ENCODE measurements at regions not wholly inside any gene's neighbourhood (a gene's known extent, or its start where the extent isn't known, plus 50 kb on each side); places are given as distances from the start of the nearest gene placed in this dataset.
"Not testable (repeated sequence)": the region's sequence is repeated elsewhere in the genome, so short reads cannot be mapped to it uniquely, and the experiment has no call there.

GRCh38 chr5:62960781-62961180 is 382.2 kb downstream of the LRRC70 start:
- DNase-seq, result no peak

GRCh38 chr5:62956597-62956996 is 378.0 kb downstream of the LRRC70 start:
- no peak for DNase-seq

GRCh38 chr5:62954578-62954977 is 376.0 kb downstream of the LRRC70 start:
- DNase-seq, result no peak

GRCh38 chr5:62948301-62948700 is 369.7 kb downstream of the LRRC70 start:
- no peak for DNase-seq

GRCh38 chr5:62942384-62942783 is 363.8 kb downstream of the LRRC70 start:
- DNase-seq, result no peak

- no peak for DNase-seq
Observed at GRCh38 chr5:62938927-62939326, 360.3 kb downstream of the LRRC70 start.

- no peak for DNase-seq
Observed at GRCh38 chr5:62937661-62938558, 359.3 kb downstream of the LRRC70 start.

- DNase-seq, result no peak
Observed at GRCh38 chr5:62935660-62936059, 357.0 kb downstream of the LRRC70 start.

- DNase-seq, result no peak
Observed at GRCh38 chr5:62934319-62934718, 355.7 kb downstream of the LRRC70 start.

GRCh38 chr5:62933261-62933660 is 354.6 kb downstream of the LRRC70 start:
- no peak for DNase-seq

GRCh38 chr5:62931153-62931950 is 352.7 kb downstream of the LRRC70 start:
- DNase-seq, result no peak

GRCh38 chr5:62922191-62922590 is 343.6 kb downstream of the LRRC70 start:
- DNase-seq, result no peak

- no peak for DNase-seq
Observed at GRCh38 chr5:62920856-62921255, 342.2 kb downstream of the LRRC70 start.

GRCh38 chr5:62909326-62909725 is 330.7 kb downstream of the LRRC70 start:
- DNase-seq, result no peak

GRCh38 chr5:62902126-62902525 is 323.5 kb downstream of the LRRC70 start:
- no peak for DNase-seq

GRCh38 chr5:62900976-62901375 is 322.4 kb downstream of the LRRC70 start:
- no peak for DNase-seq

- no peak for DNase-seq
Observed at GRCh38 chr5:62896121-62896893, 317.7 kb downstream of the LRRC70 start.

- DNase-seq, result no peak
Observed at GRCh38 chr5:62886603-62887315, 308.1 kb downstream of the LRRC70 start.

- not testable (repeated sequence) for DNase-seq
Observed at GRCh38 chr5:62837330-62837729, 258.7 kb downstream of the LRRC70 start.

GRCh38 chr5:62829604-62829986 is 251.0 kb downstream of the LRRC70 start:
- no peak for DNase-seq

GRCh38 chr5:62828742-62829603 is 250.4 kb downstream of the LRRC70 start:
- DNase-seq, result no peak
